ENCODE measurements at regions not wholly inside any gene's neighbourhood (a gene's known extent, or its start where the extent isn't known, plus 50 kb on each side); places are given as distances from the start of the nearest gene placed in this dataset.

DNA sequence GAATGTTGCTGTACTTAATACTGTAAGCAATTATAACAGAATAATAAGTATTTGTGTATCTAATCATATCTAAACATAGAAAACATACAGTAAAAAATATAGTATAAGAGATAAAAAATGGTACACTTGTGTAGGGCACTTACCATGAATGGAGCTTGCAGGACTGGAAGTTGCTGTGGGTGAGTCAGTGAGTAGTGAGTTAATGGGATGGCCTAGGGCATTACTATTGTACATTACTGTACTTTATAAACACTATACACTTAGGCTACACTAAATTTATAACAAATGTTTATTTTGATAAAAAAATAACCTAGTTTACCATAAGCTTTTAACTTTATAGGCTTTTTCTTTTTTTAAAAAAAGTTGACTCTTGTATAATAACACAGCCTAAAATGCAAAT lies 1071.2 kb upstream of the SEL1L start:
- TF ChIP-seq CHD2 (IDR thresholded peaks at IDR 0.05; ENCODE audit: low read length, partially characterized antibody) = no peak
- no peak for TF ChIP-seq PHF8 (IDR thresholded peaks at IDR 0.05; ENCODE audit: borderline replicate concordance, low read depth)
- TF ChIP-seq RAD21 (conservative IDR thresholded peaks at IDR 0.05 in 1 of 2, IDR thresholded peaks at IDR 0.05 in 1 of 2) = no peak
- TF ChIP-seq NPAS2 (CRISPR knock-in tag; IDR thresholded peaks at IDR 0.05; ENCODE audit: borderline replicate concordance) = no peak
- no peak for TF ChIP-seq RNF2 (IDR thresholded peaks at IDR 0.05; ENCODE audit: borderline replicate concordance, low read depth)
- no peak for TF ChIP-seq HOXA7 (CRISPR knock-in tag; IDR thresholded peaks at IDR 0.05)
- TF ChIP-seq, protein P1, sequence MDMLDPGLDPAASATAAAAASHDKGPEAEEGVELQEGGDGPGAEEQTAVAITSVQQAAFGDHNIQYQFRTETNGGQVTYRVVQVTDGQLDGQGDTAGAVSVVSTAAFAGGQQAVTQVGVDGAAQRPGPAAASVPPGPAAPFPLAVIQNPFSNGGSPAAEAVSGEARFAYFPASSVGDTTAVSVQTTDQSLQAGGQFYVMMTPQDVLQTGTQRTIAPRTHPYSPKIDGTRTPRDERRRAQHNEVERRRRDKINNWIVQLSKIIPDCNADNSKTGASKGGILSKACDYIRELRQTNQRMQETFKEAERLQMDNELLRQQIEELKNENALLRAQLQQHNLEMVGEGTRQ (IDR thresholded peaks at IDR 0.05) = no peak
